GM19455 (cell line): ENCODE measurements at regions not wholly inside any gene's neighbourhood (a gene's known extent, or its start where the extent isn't known, plus 50 kb on each side); places are given as distances from the start of the nearest gene placed in this dataset.
"Not testable (repeated sequence)": the region's sequence is repeated elsewhere in the genome, so short reads cannot be mapped to it uniquely, and the experiment has no call there.

ENCODE experiments used
- ATAC-seq: cut with Tn5 transposase; IDR thresholded peaks from one replicate; pipeline ENCODE4 v1.9.1; 2021; ENCODE audit not compliant: unreplicated experiment

DNA sequence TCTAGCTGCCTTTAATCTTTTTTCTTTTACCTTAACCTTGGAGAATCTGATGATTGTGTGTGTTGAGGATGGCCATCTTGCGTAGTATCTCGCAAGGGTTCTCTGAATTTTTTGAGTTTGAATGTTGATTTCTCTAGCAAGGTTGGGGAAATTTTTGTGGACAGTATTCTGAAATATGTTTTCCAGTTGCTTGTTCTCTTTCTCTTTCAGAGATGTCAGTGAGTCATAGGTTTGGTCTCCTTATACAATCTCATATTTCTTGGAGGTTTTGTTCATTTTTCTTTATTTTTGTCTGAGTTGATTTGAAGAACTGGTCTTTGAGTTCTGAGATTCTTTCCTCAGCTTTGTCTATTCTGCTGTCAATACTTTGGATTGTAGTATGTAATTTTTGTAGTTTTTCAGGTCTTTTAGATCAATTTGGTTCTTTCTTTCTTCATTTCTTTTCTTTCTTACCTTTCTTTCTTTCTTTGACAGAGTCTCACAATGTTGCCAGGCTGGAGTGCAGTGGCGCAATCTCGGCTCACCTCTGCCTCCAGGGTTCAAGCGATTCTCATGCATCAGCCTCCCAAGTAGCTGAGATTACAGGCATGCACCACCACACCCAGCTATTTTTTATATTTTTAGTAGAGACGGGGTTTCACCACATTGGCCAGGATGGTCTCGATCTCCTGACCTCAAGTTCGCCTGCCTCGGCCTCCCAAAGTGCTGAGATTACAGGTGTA lies 366.4 kb upstream of the RASGRP1 start:
- no peak for ATAC-seq

DNA sequence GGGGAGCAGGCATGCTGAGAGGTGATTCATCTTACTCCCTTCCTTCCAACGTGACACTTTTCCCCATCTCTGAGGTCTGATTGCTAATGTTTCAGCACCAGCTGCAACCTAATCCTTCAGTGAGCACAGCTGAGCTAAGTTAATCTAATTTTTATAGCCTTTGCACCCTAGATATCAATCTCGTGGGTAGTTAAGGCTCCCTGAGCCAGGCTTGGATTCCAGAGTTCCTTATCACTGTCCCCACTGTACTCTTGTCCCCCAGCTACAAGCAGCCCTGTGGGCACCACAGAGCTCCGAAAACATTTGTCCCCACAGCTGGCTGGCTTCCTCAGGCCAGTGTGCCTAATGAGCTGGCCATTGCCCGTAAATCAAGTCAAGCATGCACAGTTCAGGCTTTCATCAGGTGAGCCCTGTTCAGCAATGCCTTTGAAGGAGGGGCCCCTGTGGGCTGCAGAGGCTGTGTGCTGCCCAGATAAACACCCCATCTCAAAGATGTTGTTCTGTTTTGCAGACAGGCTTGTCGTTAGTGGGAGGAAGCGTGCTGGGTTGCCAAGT lies 376.9 kb upstream of the RASGRP1 start:
- ATAC-seq = no peak

- no peak for ATAC-seq
Observed at GRCh38 chr15:38944536-38944935, 379.9 kb upstream of the RASGRP1 start.

GRCh38 chr15:38945551-38946298 lies 381.1 kb upstream of the RASGRP1 start:
- ATAC-seq = no peak

DNA sequence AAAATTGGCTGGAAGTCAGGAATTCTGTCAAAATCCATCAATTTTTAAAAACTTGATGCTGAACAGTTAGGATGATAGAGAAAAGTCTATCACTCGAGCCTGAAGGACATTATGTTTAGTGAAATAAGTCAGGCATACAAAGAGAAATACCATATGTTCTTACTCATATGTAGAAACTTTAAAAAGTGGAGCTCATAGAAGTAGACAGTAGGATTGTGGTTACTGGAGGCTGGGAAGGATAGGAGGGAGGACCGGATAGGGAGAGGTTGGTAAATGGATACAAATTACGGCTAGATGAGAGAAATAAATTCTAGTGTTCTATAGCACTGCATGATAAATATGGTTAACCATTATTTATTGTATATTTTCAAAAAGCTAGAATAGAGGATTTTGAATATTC lies 389.5 kb upstream of the RASGRP1 start:
- ATAC-seq = no peak

- ATAC-seq = no peak
Observed at GRCh38 chr15:38961456-38961855, 396.8 kb upstream of the RASGRP1 start.

- no peak for ATAC-seq
Observed at GRCh38 chr15:38961931-38962330, 397.3 kb upstream of the RASGRP1 start.

GRCh38 chr15:38972831-38973230 lies 408.2 kb upstream of the RASGRP1 start:
- no peak for ATAC-seq

DNA sequence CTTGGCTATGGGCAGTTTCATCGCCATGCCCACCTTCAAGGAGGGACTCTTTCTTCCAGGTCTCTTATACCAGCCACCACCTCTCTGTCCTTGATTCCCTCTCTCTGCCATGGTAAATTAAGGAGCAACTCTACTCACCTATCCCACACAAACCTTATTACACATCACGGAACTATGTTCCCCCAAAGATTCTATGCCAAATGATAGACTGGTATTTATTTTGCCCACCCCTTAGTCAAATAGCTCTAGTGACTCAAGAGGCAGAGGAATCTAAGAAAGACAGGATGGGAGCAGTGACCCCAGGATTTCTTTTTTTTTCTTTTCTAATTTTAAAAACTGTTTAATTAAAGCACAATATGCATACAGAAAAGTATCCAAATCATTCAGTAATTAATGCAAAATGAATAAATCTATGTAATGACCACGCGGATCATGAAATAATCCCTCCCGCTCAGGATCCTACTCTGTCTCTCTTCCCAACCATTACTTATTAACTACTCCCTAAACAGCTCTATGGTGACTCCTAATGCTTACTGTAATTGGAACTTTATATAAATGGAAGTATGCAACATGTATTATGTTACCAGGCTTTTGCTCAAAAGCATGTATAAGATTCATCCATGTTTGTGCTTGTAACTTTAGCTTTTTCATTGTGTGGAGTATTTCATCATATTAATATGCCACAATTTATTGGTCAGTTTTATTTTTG lies 410.8 kb upstream of the RASGRP1 start:
- ATAC-seq = no peak

GRCh38 chr15:38991126-38991525 lies 426.5 kb upstream of the RASGRP1 start:
- no peak for ATAC-seq

- no peak for ATAC-seq
Observed at GRCh38 chr15:38991701-38992100, 427.1 kb upstream of the RASGRP1 start.

GRCh38 chr15:38992506-38992905 lies 427.9 kb upstream of the RASGRP1 start:
- no peak for ATAC-seq

DNA sequence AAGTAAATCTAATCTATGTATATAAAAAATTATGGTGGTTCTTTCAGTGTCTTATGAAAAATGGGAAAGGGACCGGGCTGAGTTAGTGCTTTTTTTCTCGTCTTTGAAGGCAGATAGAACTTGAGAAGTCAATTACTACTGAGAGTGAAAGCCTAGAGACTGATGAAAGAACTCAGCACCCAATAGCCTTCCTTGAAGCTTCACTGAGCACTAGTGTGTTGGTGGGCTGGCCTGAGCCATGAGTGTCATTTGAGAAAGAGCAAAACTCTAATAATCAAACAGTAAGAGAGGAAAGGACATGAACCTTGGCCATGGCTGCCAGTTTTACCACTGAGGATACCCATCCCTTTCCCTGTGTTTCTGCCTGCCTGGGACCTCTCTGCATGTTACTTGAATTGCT lies 428.3 kb upstream of the RASGRP1 start:
- ATAC-seq = no peak

- ATAC-seq = no peak
Observed at GRCh38 chr15:38994310-38994709, 429.7 kb upstream of the RASGRP1 start.

- no peak for ATAC-seq
Observed at GRCh38 chr15:38996111-38996631, 431.6 kb upstream of the RASGRP1 start.

GRCh38 chr15:38997841-38998240 lies 433.2 kb upstream of the RASGRP1 start:
- ATAC-seq = no peak

GRCh38 chr15:39000008-39000734 lies 435.6 kb upstream of the RASGRP1 start:
- ATAC-seq = no peak

DNA sequence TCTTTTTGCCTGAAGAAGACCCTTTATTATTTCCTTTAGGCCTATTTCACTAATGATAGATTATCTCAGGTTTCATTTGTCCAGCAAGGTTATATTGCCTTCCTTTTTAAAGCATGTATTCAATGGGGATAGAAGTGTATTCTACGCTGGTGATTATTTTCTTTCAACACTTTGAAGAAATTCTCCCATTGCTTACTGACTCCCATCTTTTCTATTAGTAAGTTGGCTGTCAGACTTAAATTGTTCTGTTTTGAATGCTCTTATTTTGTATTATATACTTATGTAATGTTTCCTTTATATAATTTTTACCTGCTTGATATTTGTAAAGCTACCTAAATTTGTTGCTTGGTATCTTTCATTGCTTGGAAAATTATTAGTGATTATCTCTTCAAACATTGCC lies 445.1 kb upstream of the RASGRP1 start:
- no peak for ATAC-seq

GRCh38 chr15:39011066-39011465 lies 446.5 kb upstream of the RASGRP1 start:
- ATAC-seq = not testable (repeated sequence)

DNA sequence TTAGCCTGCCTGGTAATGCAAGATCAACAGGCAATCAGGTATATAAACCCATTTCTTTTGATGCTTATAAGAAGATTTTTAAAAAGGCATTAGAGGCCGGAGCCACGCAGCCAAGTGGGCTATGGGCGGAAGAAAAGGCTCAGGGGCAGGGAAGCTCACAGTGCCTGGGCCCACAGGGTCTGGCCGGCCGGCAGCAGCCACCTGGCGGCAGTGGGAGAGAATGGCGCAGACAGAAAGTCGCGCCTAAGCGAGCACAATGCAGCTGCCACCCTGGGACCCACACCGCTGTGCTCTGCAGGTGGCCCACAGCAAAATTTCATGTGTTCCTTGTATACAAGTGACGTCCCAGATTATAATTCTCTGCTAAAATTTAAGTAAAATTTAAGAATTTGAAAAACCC lies 448.6 kb upstream of the RASGRP1 start:
- ATAC-seq = no peak

- no peak for ATAC-seq
Observed at GRCh38 chr15:39014682-39015081, 450.1 kb upstream of the RASGRP1 start.
